SKM-1 (cell line): ENCODE measurements at regions not wholly inside any gene's neighbourhood (a gene's known extent, or its start where the extent isn't known, plus 50 kb on each side); places are given as distances from the start of the nearest gene placed in this dataset.
"Not testable (repeated sequence)": the region's sequence is repeated elsewhere in the genome, so short reads cannot be mapped to it uniquely, and the experiment has no call there.

Source experiments
- DNase-seq: peaks from one replicate; lab custom pipeline; 2025; ENCODE audit not compliant: unreplicated experiment; lab: John Stamatoyannopoulos, UW

GRCh38 chrY:7681426-7681825, 769.9 kb upstream of the AMELY start:
- DNase-seq: no peak

DNA sequence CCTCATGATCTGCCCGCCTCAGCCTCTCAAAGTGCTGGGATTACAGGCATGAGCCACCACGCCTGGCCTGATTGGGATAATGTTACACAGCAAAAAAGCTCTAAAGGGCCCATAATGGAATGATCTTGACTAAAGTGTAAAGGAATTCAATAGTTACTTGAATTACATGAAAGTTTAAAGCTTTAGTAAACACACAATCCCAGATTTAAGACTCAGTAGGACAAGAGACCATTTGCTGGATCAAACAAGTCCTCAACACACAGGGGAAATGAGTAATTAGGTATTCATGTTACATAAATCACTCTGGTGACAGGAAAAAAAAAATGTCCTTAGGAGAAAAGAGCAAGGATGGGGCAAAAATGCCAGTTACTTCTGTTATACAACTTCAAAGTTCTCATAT, 762.9 kb upstream of the AMELY start:
- DNase-seq: no peak

- DNase-seq: no peak
Measured at GRCh38 chrY:7672796-7673195, 761.2 kb upstream of the AMELY start.

GRCh38 chrY:7663261-7663660, 751.7 kb upstream of the AMELY start:
- no peak for DNase-seq

DNA sequence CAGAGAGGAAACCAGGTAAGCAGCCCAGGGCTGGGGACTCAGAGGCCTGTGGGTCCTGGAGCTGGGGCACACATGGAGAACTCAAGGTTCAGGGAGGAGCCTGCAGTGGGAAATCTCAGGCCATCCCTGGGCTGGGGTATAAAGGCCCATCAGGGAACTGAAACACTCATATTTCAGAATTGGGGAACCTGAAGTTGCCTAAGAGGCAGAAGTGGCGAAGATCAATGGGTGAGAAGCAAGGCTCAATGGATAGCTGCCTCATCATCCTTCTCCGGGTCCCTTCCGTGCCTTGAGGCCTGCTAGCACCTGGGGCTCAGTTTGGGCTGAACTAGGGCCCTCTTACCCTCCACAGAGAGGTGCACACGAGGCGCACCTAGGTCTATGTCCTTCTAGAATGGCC, 747.5 kb upstream of the AMELY start:
- DNase-seq: no peak

GRCh38 chrY:7656596-7656995, 745.0 kb upstream of the AMELY start:
- no peak for DNase-seq

DNA sequence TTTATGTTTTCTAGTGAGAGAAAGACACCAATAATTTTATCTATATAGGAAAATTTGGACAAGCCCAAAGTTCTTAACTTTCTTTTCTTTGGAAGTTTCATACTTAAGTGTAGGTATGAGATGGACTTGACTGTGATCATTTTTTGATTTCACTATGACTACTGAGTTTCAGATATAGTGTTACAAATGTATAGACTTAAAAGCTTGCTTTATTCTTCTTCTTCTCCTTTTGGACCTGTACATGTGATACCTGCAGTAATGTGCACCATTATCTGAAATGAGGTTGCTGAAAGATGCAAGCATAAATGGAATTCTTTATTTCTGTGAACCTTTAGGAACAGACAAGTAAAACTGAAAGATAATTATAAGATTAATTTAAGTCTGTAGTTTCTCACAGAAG, 743.4 kb upstream of the AMELY start:
- DNase-seq: no peak

GRCh38 chrY:7649866-7650265, 738.3 kb upstream of the AMELY start:
- not testable (repeated sequence) for DNase-seq
